ENCODE measurements at regions not wholly inside any gene's neighbourhood (a gene's known extent, or its start where the extent isn't known, plus 50 kb on each side); places are given as distances from the start of the nearest gene placed in this dataset.
"Not testable (repeated sequence)": the region's sequence is repeated elsewhere in the genome, so short reads cannot be mapped to it uniquely, and the experiment has no call there.

GRCh38 chr2:84212611-84213314 lies 246.3 kb downstream of the SUCLG1 start:
- no peak for DNase-seq

GRCh38 chr2:84209941-84210340 lies 249.1 kb downstream of the SUCLG1 start:
- DNase-seq: no peak

GRCh38 chr2:84204995-84205394 lies 254.1 kb downstream of the SUCLG1 start:
- DNase-seq: no peak

GRCh38 chr2:84202166-84202565 lies 256.9 kb downstream of the SUCLG1 start:
- no peak for DNase-seq

- DNase-seq: no peak
These were observed 257.9 kb downstream of the SUCLG1 start for GRCh38 chr2:84201158-84201557.

GRCh38 chr2:84197901-84198300 lies 261.2 kb downstream of the SUCLG1 start:
- DNase-seq: no peak

- DNase-seq: no peak
These were observed 264.0 kb downstream of the SUCLG1 start for GRCh38 chr2:84194949-84195644.

GRCh38 chr2:84194181-84194580 lies 264.9 kb downstream of the SUCLG1 start:
- no peak for DNase-seq

GRCh38 chr2:84187258-84187657 lies 271.8 kb downstream of the SUCLG1 start:
- no peak for DNase-seq

- no peak for DNase-seq
These were observed 277.2 kb downstream of the SUCLG1 start for GRCh38 chr2:84181927-84182326.

- no peak for DNase-seq
These were observed 281.3 kb downstream of the SUCLG1 start for GRCh38 chr2:84177733-84178132.

- DNase-seq: no peak
These were observed 283.1 kb downstream of the SUCLG1 start for GRCh38 chr2:84175970-84176369.

GRCh38 chr2:84175340-84175739 lies 283.7 kb downstream of the SUCLG1 start:
- no peak for DNase-seq

- DNase-seq: no peak
These were observed 286.0 kb downstream of the SUCLG1 start for GRCh38 chr2:84173041-84173440.

GRCh38 chr2:84170979-84171378 lies 288.1 kb downstream of the SUCLG1 start:
- no peak for DNase-seq

- no peak for DNase-seq
These were observed 289.2 kb downstream of the SUCLG1 start for GRCh38 chr2:84169871-84170270.

GRCh38 chr2:84168552-84168951 lies 290.5 kb downstream of the SUCLG1 start:
- DNase-seq: not testable (repeated sequence)

- no peak for DNase-seq
These were observed 293.8 kb downstream of the SUCLG1 start for GRCh38 chr2:84165256-84165655.

- no peak for DNase-seq
These were observed 298.6 kb downstream of the SUCLG1 start for GRCh38 chr2:84160453-84160852.

GRCh38 chr2:84158605-84159004 lies 300.5 kb downstream of the SUCLG1 start:
- DNase-seq: no peak

- DNase-seq: no peak
These were observed 306.6 kb downstream of the SUCLG1 start for GRCh38 chr2:84152462-84152861.

- no peak for DNase-seq
These were observed 314.7 kb downstream of the SUCLG1 start for GRCh38 chr2:84144345-84144744.

GRCh38 chr2:84137034-84137433 lies 322.0 kb downstream of the SUCLG1 start:
- DNase-seq: no peak

GRCh38 chr2:84132370-84132769 lies 326.7 kb downstream of the SUCLG1 start:
- DNase-seq: no peak

All from 8988T (cell line).